ENCODE measurements at regions not wholly inside any gene's neighbourhood (a gene's known extent, or its start where the extent isn't known, plus 50 kb on each side); places are given as distances from the start of the nearest gene placed in this dataset.

DNA sequence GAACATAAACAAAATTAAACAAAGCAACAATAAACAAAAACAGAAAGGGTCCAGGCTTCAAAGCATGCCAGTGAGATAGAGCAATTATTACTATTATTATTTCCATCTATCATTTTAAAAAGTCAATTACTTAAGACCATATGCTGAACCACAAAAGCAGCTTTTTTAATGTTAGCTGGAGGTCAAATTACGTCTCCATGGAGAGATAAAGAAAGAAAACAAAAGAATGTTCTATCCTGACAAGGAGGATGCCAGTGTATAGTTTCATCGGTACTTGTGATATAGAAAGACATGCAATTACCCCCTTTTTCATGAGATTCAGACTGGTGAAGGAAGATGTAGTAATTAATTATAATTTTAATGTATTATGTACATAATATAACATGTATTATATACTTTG is 81.6 kb upstream of the DCN start:
- H3K27ac Mint-ChIP-seq, result no peak overlapping the region
- no peaks in the 10 kb centered on the region for H3K36me3 Mint-ChIP-seq
- H3K4me1 Mint-ChIP-seq (ENCODE audit: unreplicated experiment), result peaks cover 10% of the 10 kb centered on the region
- H3K27me3 Mint-ChIP-seq, result no peaks in the 10 kb centered on the region
- DNase-seq (ENCODE audit: extremely low spot score, unreplicated experiment), result no peak
- no peaks in the 10 kb centered on the region for H3K9me3 Mint-ChIP-seq
- no peak overlapping the region for H3K4me3 Mint-ChIP-seq
- TF ChIP-seq CTCF (conservative IDR thresholded peaks at IDR 0.05), result no peak

GRCh38 chr12:91261820-91262676 is 79.4 kb upstream of the DCN start:
- H3K4me3 Mint-ChIP-seq, result no peak overlapping the region
- H3K4me1 Mint-ChIP-seq (ENCODE audit: unreplicated experiment), result peaks cover 3% of the 10 kb centered on the region
- DNase-seq (ENCODE audit: extremely low spot score, unreplicated experiment), result no peak
- H3K9me3 Mint-ChIP-seq, result no peaks in the 10 kb centered on the region
- no peak overlapping the region for H3K27ac Mint-ChIP-seq
- no peak for TF ChIP-seq CTCF (conservative IDR thresholded peaks at IDR 0.05)
- H3K27me3 Mint-ChIP-seq, result no peaks in the 10 kb centered on the region
- no peaks in the 10 kb centered on the region for H3K36me3 Mint-ChIP-seq

GRCh38 chr12:91256411-91256810 is 73.8 kb upstream of the DCN start:
- TF ChIP-seq CTCF (conservative IDR thresholded peaks at IDR 0.05), result no peak
- Mint-ChIP-seq H3K9me3 (no peaks in the 10 kb centered on the region), H3K27ac (peak overlapping the region; percentile 33), H3K36me3 (no peaks in the 10 kb centered on the region), H3K4me1 (ENCODE audit: unreplicated experiment) (peaks cover 15% of the 10 kb centered on the region), H3K4me3 (peak overlapping the region; percentile 3), H3K27me3 (no peaks in the 10 kb centered on the region)
- no peak for DNase-seq (ENCODE audit: extremely low spot score, unreplicated experiment)

- Mint-ChIP-seq H3K4me1 (ENCODE audit: unreplicated experiment) (peaks cover 29% of the 10 kb centered on the region), H3K27me3 (no peaks in the 10 kb centered on the region), H3K9me3 (no peaks in the 10 kb centered on the region), H3K27ac (no peak overlapping the region), H3K36me3 (no peaks in the 10 kb centered on the region), H3K4me3 (no peak overlapping the region)
- no peak for DNase-seq (ENCODE audit: extremely low spot score, unreplicated experiment)
- no peak for TF ChIP-seq CTCF (conservative IDR thresholded peaks at IDR 0.05)
Observed at GRCh38 chr12:91252341-91252740, 69.7 kb upstream of the DCN start.

DNA sequence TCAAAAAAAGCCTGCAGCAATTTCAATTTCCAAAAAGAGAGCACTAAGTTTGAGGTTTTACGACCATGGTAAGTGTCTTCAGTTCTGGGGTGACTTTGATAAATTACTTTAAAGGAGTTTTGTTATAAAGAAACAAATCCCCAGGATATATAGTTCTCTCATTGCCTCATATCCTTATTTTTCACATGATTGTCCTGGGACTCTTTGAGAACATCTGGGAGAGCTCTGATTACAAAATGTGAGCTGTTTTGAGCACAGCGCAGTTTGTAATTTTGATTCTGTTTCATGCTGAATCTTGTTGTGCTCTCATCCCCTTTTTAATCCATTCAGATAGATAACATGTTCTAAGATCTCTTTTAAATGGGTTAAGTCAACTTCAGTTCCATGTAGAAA is 67.7 kb upstream of the DCN start:
- no peak overlapping the region for H3K4me3 Mint-ChIP-seq
- no peak overlapping the region for H3K27ac Mint-ChIP-seq
- H3K36me3 Mint-ChIP-seq, result no peaks in the 10 kb centered on the region
- H3K9me3 Mint-ChIP-seq, result peaks cover 3% of the 10 kb centered on the region
- H3K27me3 Mint-ChIP-seq, result no peaks in the 10 kb centered on the region
- peaks cover 14% of the 10 kb centered on the region for H3K4me1 Mint-ChIP-seq (ENCODE audit: unreplicated experiment)
- DNase-seq (ENCODE audit: extremely low spot score, unreplicated experiment), result no peak
- no peak for TF ChIP-seq CTCF (conservative IDR thresholded peaks at IDR 0.05)
